T-helper 2 cell treated with Interferon-gamma antibody and Interleukin-4, amounts not matched to agents 5 μg/mL and 100 μg/mL, for 36 hours (primary cell): ENCODE measurements at regions not wholly inside any gene's neighbourhood (a gene's known extent, or its start where the extent isn't known, plus 50 kb on each side); places are given as distances from the start of the nearest gene placed in this dataset.
"Not testable (repeated sequence)": the region's sequence is repeated elsewhere in the genome, so short reads cannot be mapped to it uniquely, and the experiment has no call there.

ENCODE experiments used
- DNase-seq: peaks from one replicate; pipeline ENCODE4 v3.0.0; 2021; ENCODE audit warnings: low spot score
- H3K27ac Mint-ChIP-seq: one replicate; pipeline ENCODE4 v1.8.0; 2021; ENCODE audit warnings: mild to moderate bottlenecking, mixed read lengths
- H3K27me3 Mint-ChIP-seq: one replicate; pipeline ENCODE4 v1.8.0; 2021; ENCODE audit warnings: low read depth, mixed read lengths
- H3K36me3 Mint-ChIP-seq: one replicate; pipeline ENCODE4 v1.8.0; 2021; ENCODE audit warnings: low read depth, mixed read lengths
- H3K4me1 Mint-ChIP-seq: one replicate; pipeline ENCODE4 v1.8.0; 2021; ENCODE audit warnings: low read depth, mixed read lengths
- H3K4me3 Mint-ChIP-seq: one replicate; pipeline ENCODE4 v1.8.0; 2022; ENCODE audit warnings: mild to moderate bottlenecking, moderate library complexity, mixed read lengths
- H3K9me3 Mint-ChIP-seq: one replicate; pipeline ENCODE4 v1.8.0; 2021; ENCODE audit warnings: mixed read lengths

- Mint-ChIP-seq H3K9me3 (peaks cover 30% of the 10 kb centered on the region), H3K27me3 (no peaks in the 10 kb centered on the region), H3K4me3 (no peak overlapping the region), H3K4me1 (no peaks in the 10 kb centered on the region), H3K36me3 (no peaks in the 10 kb centered on the region), H3K27ac (no peak overlapping the region)
- DNase-seq: no peak
These were observed 966.1 kb downstream of the FSCB start for GRCh38 chr14:43540948-43541347.

- Mint-ChIP-seq H3K4me1 (no peaks in the 10 kb centered on the region), H3K9me3 (peaks cover 39% of the 10 kb centered on the region), H3K27ac (no peak overlapping the region), H3K27me3 (no peaks in the 10 kb centered on the region), H3K4me3 (no peak overlapping the region), H3K36me3 (peaks cover 3% of the 10 kb centered on the region)
- DNase-seq: no peak
These were observed 967.9 kb downstream of the FSCB start for GRCh38 chr14:43539210-43539609.

- Mint-ChIP-seq H3K27ac (no peak overlapping the region), H3K4me1 (no peaks in the 10 kb centered on the region), H3K4me3 (no peak overlapping the region), H3K9me3 (peaks cover 48% of the 10 kb centered on the region), H3K27me3 (no peaks in the 10 kb centered on the region), H3K36me3 (peaks cover 3% of the 10 kb centered on the region)
- DNase-seq: no peak
These were observed 971.7 kb downstream of the FSCB start for GRCh38 chr14:43535231-43535838.

- DNase-seq: no peak
- Mint-ChIP-seq H3K4me3 (no peak overlapping the region), H3K4me1 (no peaks in the 10 kb centered on the region), H3K36me3 (peaks cover 3% of the 10 kb centered on the region), H3K27me3 (no peaks in the 10 kb centered on the region), H3K27ac (no peak overlapping the region), H3K9me3 (peaks cover 38% of the 10 kb centered on the region)
These were observed 974.2 kb downstream of the FSCB start for GRCh38 chr14:43532825-43533416.

- Mint-ChIP-seq H3K9me3 (peaks cover 15% of the 10 kb centered on the region), H3K4me3 (no peak overlapping the region), H3K4me1 (no peaks in the 10 kb centered on the region), H3K27ac (no peak overlapping the region), H3K27me3 (no peaks in the 10 kb centered on the region), H3K36me3 (no peaks in the 10 kb centered on the region)
- no peak for DNase-seq
These were observed 978.8 kb downstream of the FSCB start for GRCh38 chr14:43528321-43528720.

GRCh38 chr14:43525658-43526057, 981.4 kb downstream of the FSCB start:
- no peak for DNase-seq
- Mint-ChIP-seq H3K36me3 (no peaks in the 10 kb centered on the region), H3K4me1 (no peaks in the 10 kb centered on the region), H3K9me3 (peaks cover 12% of the 10 kb centered on the region), H3K27ac (no peak overlapping the region), H3K27me3 (no peaks in the 10 kb centered on the region), H3K4me3 (no peak overlapping the region)

- Mint-ChIP-seq H3K27ac (no peak overlapping the region), H3K36me3 (no peaks in the 10 kb centered on the region), H3K4me3 (no peak overlapping the region), H3K4me1 (no peaks in the 10 kb centered on the region), H3K27me3 (no peaks in the 10 kb centered on the region), H3K9me3 (peaks cover 24% of the 10 kb centered on the region)
- no peak for DNase-seq
These were observed 984.2 kb downstream of the FSCB start for GRCh38 chr14:43522901-43523300.

- DNase-seq: no peak
- Mint-ChIP-seq H3K27ac (no peak overlapping the region), H3K36me3 (no peaks in the 10 kb centered on the region), H3K27me3 (no peaks in the 10 kb centered on the region), H3K4me3 (no peak overlapping the region), H3K4me1 (no peaks in the 10 kb centered on the region), H3K9me3 (peaks cover 27% of the 10 kb centered on the region)
These were observed 984.9 kb downstream of the FSCB start for GRCh38 chr14:43522191-43522590.

GRCh38 chr14:43503508-43503907, 1003.6 kb downstream of the FSCB start:
- H3K4me1 Mint-ChIP-seq: no peaks in the 10 kb centered on the region
- H3K9me3 Mint-ChIP-seq: peaks cover 21% of the 10 kb centered on the region
- H3K27ac Mint-ChIP-seq: no peak overlapping the region
- no peaks in the 10 kb centered on the region for H3K36me3 Mint-ChIP-seq
- no peak overlapping the region for H3K4me3 Mint-ChIP-seq
- H3K27me3 Mint-ChIP-seq: no peaks in the 10 kb centered on the region
- no peak for DNase-seq

GRCh38 chr14:43492359-43492758, 1014.7 kb downstream of the FSCB start:
- H3K4me3 Mint-ChIP-seq, H3K4me1 Mint-ChIP-seq, DNase-seq, H3K27ac Mint-ChIP-seq, H3K9me3 Mint-ChIP-seq, H3K27me3 Mint-ChIP-seq, H3K36me3 Mint-ChIP-seq: not testable (repeated sequence)

GRCh38 chr14:43483415-43483814, 1023.7 kb downstream of the FSCB start:
- no peak overlapping the region for H3K4me3 Mint-ChIP-seq
- no peaks in the 10 kb centered on the region for H3K4me1 Mint-ChIP-seq
- H3K9me3 Mint-ChIP-seq: peaks cover 20% of the 10 kb centered on the region
- H3K36me3 Mint-ChIP-seq: no peaks in the 10 kb centered on the region
- no peak for DNase-seq
- no peak overlapping the region for H3K27ac Mint-ChIP-seq
- no peaks in the 10 kb centered on the region for H3K27me3 Mint-ChIP-seq

- Mint-ChIP-seq H3K27ac (no peak overlapping the region), H3K4me3 (no peak overlapping the region), H3K4me1 (no peaks in the 10 kb centered on the region), H3K27me3 (no peaks in the 10 kb centered on the region), H3K36me3 (no peaks in the 10 kb centered on the region), H3K9me3 (peaks cover 27% of the 10 kb centered on the region)
- DNase-seq: no peak
These were observed 1025.2 kb downstream of the FSCB start for GRCh38 chr14:43481864-43482263.

- H3K27me3 Mint-ChIP-seq: no peaks in the 10 kb centered on the region
- no peaks in the 10 kb centered on the region for H3K36me3 Mint-ChIP-seq
- H3K9me3 Mint-ChIP-seq: peaks cover 29% of the 10 kb centered on the region
- no peak overlapping the region for H3K4me3 Mint-ChIP-seq
- H3K4me1 Mint-ChIP-seq: no peaks in the 10 kb centered on the region
- no peak for DNase-seq
- no peak overlapping the region for H3K27ac Mint-ChIP-seq
These were observed 1026.1 kb downstream of the FSCB start for GRCh38 chr14:43480976-43481375.

- DNase-seq: no peak
- H3K36me3 Mint-ChIP-seq: no peaks in the 10 kb centered on the region
- H3K9me3 Mint-ChIP-seq: peaks cover 30% of the 10 kb centered on the region
- H3K27me3 Mint-ChIP-seq: no peaks in the 10 kb centered on the region
- H3K27ac Mint-ChIP-seq: no peak overlapping the region
- no peaks in the 10 kb centered on the region for H3K4me1 Mint-ChIP-seq
- H3K4me3 Mint-ChIP-seq: no peak overlapping the region
These were observed 1027.4 kb downstream of the FSCB start for GRCh38 chr14:43479596-43480195.

- no peaks in the 10 kb centered on the region for H3K27me3 Mint-ChIP-seq
- H3K4me3 Mint-ChIP-seq: no peak overlapping the region
- peaks cover 30% of the 10 kb centered on the region for H3K9me3 Mint-ChIP-seq
- DNase-seq: no peak
- no peaks in the 10 kb centered on the region for H3K4me1 Mint-ChIP-seq
- no peak overlapping the region for H3K27ac Mint-ChIP-seq
- no peaks in the 10 kb centered on the region for H3K36me3 Mint-ChIP-seq
These were observed 1030.3 kb downstream of the FSCB start for GRCh38 chr14:43476822-43477221.
